ENCODE measurements at regions not wholly inside any gene's neighbourhood (a gene's known extent, or its start where the extent isn't known, plus 50 kb on each side); places are given as distances from the start of the nearest gene placed in this dataset.

DNA sequence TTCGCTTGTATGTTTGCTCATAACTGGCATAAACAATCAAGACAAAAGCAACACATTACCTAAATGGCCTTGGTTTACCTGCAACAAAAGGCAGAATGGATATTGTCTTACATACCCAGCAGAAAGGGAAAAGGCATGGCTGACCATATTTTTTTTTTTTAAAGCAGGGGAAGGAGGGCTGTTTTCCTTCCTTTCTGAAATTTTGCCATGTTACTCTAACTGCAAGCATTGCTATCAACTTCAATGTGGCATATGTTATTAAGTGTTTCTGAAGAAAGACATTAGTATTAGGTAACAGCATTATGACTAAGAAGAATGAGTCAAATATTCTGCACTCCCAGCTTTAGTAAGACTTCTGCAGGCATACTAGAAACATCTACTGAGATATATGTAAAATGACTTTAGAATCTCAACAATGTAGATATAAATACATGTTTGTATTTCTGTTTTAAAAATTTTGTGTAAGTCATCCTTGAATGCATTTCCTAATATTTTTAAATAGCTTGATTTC lies 512.6 kb upstream of the FAM241A start:
- TF ChIP-seq POLR2AphosphoS5 (IDR thresholded peaks at IDR 0.05; ENCODE audit: low read depth, low read length), result no peak
- TF ChIP-seq, protein P1, sequence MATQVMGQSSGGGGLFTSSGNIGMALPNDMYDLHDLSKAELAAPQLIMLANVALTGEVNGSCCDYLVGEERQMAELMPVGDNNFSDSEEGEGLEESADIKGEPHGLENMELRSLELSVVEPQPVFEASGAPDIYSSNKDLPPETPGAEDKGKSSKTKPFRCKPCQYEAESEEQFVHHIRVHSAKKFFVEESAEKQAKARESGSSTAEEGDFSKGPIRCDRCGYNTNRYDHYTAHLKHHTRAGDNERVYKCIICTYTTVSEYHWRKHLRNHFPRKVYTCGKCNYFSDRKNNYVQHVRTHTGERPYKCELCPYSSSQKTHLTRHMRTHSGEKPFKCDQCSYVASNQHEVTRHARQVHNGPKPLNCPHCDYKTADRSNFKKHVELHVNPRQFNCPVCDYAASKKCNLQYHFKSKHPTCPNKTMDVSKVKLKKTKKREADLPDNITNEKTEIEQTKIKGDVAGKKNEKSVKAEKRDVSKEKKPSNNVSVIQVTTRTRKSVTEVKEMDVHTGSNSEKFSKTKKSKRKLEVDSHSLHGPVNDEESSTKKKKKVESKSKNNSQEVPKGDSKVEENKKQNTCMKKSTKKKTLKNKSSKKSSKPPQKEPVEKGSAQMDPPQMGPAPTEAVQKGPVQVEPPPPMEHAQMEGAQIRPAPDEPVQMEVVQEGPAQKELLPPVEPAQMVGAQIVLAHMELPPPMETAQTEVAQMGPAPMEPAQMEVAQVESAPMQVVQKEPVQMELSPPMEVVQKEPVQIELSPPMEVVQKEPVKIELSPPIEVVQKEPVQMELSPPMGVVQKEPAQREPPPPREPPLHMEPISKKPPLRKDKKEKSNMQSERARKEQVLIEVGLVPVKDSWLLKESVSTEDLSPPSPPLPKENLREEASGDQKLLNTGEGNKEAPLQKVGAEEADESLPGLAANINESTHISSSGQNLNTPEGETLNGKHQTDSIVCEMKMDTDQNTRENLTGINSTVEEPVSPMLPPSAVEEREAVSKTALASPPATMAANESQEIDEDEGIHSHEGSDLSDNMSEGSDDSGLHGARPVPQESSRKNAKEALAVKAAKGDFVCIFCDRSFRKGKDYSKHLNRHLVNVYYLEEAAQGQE (IDR thresholded peaks at IDR 0.05; ENCODE audit: insufficient read depth in 1 of 2, low read depth in 2 of 2, low read length in 1 of 2), result no peak
